Kidney (tissue), 13 donors: ENCODE measurements at regions not wholly inside any gene's neighbourhood (a gene's known extent, or its start where the extent isn't known, plus 50 kb on each side); places are given as distances from the start of the nearest gene placed in this dataset.

Experiments used
- DNase-seq, 5 donors: peaks; one replicate each; pipeline ENCODE4 v3.0.0-alpha.2; 2013 to 2020
- FAIRE-seq: peaks from 2 replicates; lab custom pipeline; 2012; peaks lifted over from hg19 to GRCh38; lab: Jason Lieb, UNC
- H3K27ac ChIP-seq, 2 donors: one replicate each; pipeline ENCODE4 v1.7.0; 2013; ENCODE audit warnings: low read depth in 2 of 2, low read length in 2 of 2, inconsistent platforms in 1 of 2
- H3K27me3 ChIP-seq: one replicate; pipeline ENCODE4 v1.7.1; 2013; ENCODE audit warnings: low read length, inconsistent platforms; ENCODE audit not compliant: control insufficient read depth, insufficient read depth
- H3K36me3 ChIP-seq, 3 donors: one replicate each; pipeline versions ENCODE4 v1.7.0 to v1.7.1; 2013; ENCODE audit warnings: low read length in 3 of 3, control low read depth in 1 of 3, inconsistent platforms in 1 of 3; ENCODE audit not compliant: insufficient read depth in 3 of 3, control insufficient read depth in 2 of 3
- H3K4me1 ChIP-seq, 3 donors: one replicate each; pipeline versions ENCODE4 v1.7.0 to v1.7.1; 2013; ENCODE audit warnings: low read length in 3 of 3, inconsistent platforms in 1 of 3, low read depth in 1 of 3; ENCODE audit not compliant: control insufficient read depth in 2 of 3, insufficient read depth in 2 of 3
- H3K4me3 ChIP-seq, 3 donors: one replicate each; pipeline versions ENCODE4 v1.7.0 to v1.8.1; 2013; ENCODE audit warnings: low read length in 3 of 3, control low read depth in 1 of 3, inconsistent platforms in 1 of 3
- H3K9ac ChIP-seq, 3 donors: one replicate each; pipeline versions ENCODE4 v1.7.0 to v1.7.1; 2013; ENCODE audit warnings: low read length in 3 of 3, control low read depth in 1 of 3, inconsistent platforms in 1 of 3
- H3K9me3 ChIP-seq, 3 donors: one replicate each; pipeline versions ENCODE4 v1.7.0 to v1.7.1; 2013; ENCODE audit warnings: low read length in 3 of 3, control low read depth in 1 of 3, inconsistent platforms in 1 of 3; ENCODE audit not compliant: control insufficient read depth in 2 of 3, insufficient read depth in 1 of 3
- intact Hi-C: fragments of 100-400 bp; cut with DNase I; formaldehyde crosslinking; loops from one replicate; pipeline ENCODE4 v1.11.1; 2022
- TF ChIP-seq, protein P1 (sequence below): IDR thresholded peaks from 3 replicates; pipeline ENCODE4 v1.5.1; 2012; ENCODE audit warnings: mild to moderate bottlenecking, moderate library complexity, borderline replicate concordance; ENCODE audit not compliant: insufficient read depth; ENCODE audit errors: extremely low read depth
- donor health status: control.
- donor health status: control.
- donor health status: control.
- donor health status: control.
- donor health status: control.
- donor health status: DM: yes; HTN: yes; CAD: no.
- donor health status: Normal renal cell carcinoma (clear cell type).

DNA sequence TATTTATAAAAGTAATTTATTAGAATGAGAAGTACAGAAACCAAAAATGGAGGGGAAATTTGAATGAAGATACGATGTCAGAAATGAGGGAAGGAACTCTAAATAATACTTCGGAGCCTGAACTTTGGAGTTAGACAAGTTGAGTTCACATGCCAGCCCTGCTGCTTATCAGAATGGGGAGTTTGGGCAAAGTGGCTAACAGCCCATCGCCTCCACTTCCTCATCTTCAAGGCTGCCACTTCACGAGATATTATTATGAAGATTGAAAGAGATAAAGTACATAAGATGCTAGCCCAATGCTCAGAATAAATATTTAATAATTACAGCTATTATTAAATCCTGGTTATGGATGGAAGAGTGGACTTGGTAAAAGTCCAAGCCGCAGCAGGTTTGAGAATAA, 56.2 kb upstream of the ABCA1 start:
- H3K4me3 ChIP-seq = no peak overlapping the region
- no peaks in the 10 kb centered on the region for H3K36me3 ChIP-seq
- no peaks in the 10 kb centered on the region for H3K27me3 ChIP-seq
- intact Hi-C loops = no loop called here
- H3K4me1 ChIP-seq = no peaks in the 10 kb centered on the region
- DNase-seq (no peak), FAIRE-seq (no peak)
- H3K27ac ChIP-seq = no peak overlapping the region
- H3K9me3 ChIP-seq = no peaks in the 10 kb centered on the region
- no peak overlapping the region for H3K9ac ChIP-seq
- TF ChIP-seq, protein P1, sequence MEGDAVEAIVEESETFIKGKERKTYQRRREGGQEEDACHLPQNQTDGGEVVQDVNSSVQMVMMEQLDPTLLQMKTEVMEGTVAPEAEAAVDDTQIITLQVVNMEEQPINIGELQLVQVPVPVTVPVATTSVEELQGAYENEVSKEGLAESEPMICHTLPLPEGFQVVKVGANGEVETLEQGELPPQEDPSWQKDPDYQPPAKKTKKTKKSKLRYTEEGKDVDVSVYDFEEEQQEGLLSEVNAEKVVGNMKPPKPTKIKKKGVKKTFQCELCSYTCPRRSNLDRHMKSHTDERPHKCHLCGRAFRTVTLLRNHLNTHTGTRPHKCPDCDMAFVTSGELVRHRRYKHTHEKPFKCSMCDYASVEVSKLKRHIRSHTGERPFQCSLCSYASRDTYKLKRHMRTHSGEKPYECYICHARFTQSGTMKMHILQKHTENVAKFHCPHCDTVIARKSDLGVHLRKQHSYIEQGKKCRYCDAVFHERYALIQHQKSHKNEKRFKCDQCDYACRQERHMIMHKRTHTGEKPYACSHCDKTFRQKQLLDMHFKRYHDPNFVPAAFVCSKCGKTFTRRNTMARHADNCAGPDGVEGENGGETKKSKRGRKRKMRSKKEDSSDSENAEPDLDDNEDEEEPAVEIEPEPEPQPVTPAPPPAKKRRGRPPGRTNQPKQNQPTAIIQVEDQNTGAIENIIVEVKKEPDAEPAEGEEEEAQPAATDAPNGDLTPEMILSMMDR = no peak

DNA sequence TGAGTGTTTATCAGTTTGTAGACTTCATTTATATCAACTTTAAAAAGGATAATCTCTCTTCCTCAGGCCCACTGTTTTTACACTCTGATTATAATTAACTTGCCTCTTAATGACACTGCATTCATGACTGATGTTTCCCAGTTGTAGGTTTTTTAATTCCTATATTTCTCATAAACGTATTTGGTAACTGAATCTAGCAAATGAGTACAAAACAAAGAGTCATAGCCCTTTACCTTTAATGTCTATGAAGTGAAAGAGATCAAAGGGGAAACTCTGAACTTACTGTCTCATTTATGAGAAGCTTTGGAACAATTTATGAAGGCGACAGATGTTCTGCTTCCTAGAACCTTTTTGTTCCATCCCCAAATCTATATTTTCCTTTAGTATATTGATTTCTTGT, 56.6 kb upstream of the ABCA1 start:
- no peak overlapping the region for H3K4me3 ChIP-seq
- no peak for FAIRE-seq
- H3K27me3 ChIP-seq = no peaks in the 10 kb centered on the region
- no peaks in the 10 kb centered on the region for H3K4me1 ChIP-seq
- H3K36me3 ChIP-seq = no peaks in the 10 kb centered on the region
- no peaks in the 10 kb centered on the region for H3K9me3 ChIP-seq
- TF ChIP-seq, protein P1 = no peak
- no peak overlapping the region for H3K27ac ChIP-seq
- no peak for DNase-seq
- H3K9ac ChIP-seq = no peak overlapping the region
- intact Hi-C loops = no loop called here

DNA sequence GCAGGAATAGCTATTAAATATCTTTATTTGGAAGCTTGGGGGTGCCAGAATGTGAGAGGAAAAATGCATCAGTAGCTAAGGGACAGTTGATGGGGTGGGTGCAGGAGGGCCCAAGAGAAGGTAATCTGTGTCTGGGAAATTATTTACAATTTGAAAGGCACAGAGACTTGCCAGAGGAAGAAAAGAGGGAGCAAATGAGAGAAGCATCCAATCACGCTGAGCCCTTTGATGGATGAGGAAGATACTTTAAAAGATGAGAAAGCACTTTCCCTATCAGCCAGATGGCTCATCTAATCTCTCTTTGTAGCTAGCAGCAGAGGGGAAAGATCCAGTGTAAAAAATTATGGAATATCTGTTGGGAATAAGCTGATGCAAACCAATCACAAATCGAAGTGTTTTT, 57.0 kb upstream of the ABCA1 start:
- Histone ChIP-seq H3K9me3 (no peaks in the 10 kb centered on the region), H3K27ac (no peak overlapping the region), H3K27me3 (no peaks in the 10 kb centered on the region), H3K4me3 (no peak overlapping the region), H3K36me3 (no peaks in the 10 kb centered on the region), H3K9ac (no peak overlapping the region), H3K4me1 (no peaks in the 10 kb centered on the region)
- TF ChIP-seq, protein P1 = no peak
- no peak for DNase-seq
- FAIRE-seq = no peak
- intact Hi-C loops = no loop called here

DNA sequence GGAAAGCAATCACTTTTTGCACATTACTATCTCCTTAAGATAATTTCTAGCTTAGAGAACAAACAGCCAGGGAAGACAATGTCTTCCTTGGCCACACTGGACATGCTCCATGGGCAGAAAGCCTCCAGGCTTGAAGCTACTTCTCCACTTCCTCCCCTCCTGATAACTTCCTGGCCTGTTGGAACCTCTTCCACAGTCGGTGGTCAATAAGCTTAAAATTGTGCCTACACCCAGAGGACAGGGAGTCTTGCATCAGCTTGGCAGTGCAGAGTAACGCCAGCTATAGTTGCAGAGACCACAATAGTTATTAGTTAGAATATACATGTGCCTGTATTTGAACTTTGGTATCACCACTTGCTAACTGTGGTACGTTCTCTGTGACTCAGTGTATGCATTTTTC, 58.1 kb upstream of the ABCA1 start:
- Histone ChIP-seq H3K9ac (no peak overlapping the region), H3K4me1 (peaks cover 0 to 5% (median 5%) of the 10 kb centered on the region in 3 donors), H3K27ac (no peak overlapping the region), H3K36me3 (no peaks in the 10 kb centered on the region), H3K9me3 (no peaks in the 10 kb centered on the region), H3K4me3 (no peak overlapping the region), H3K27me3 (no peaks in the 10 kb centered on the region)
- DNase-seq = no peak
- TF ChIP-seq, protein P1 = no peak
- no peak for FAIRE-seq
- intact Hi-C loops = no loop called here
